HG02678 (cell line): ENCODE measurements at regions not wholly inside any gene's neighbourhood (a gene's known extent, or its start where the extent isn't known, plus 50 kb on each side); places are given as distances from the start of the nearest gene placed in this dataset.
"Not testable (repeated sequence)": the region's sequence is repeated elsewhere in the genome, so short reads cannot be mapped to it uniquely, and the experiment has no call there.

ENCODE experiments used
- ATAC-seq: cut with Tn5 transposase; IDR thresholded peaks from one replicate; pipeline ENCODE4 v1.9.1; 2021; ENCODE audit warnings: mild to moderate bottlenecking, moderate library complexity; ENCODE audit not compliant: unreplicated experiment

DNA sequence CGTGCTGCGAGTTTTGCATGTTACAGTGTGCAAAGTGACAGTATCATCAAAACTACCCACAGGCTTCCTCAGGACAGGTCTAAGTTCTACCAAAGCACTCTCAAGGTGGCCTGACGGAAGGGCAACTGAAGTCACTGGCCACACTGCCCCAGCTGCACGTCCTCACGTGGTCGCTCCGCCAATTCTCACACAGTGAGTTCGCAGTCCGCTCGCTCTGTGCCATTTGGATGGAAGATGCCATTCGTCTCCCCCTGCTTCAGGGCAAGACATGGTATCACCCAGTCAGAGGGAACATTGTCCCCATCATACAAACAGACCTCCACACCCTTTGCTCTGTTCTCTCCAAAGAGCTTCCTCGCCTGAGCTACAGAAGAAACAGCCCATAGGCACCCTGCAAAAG lies 109.6 kb upstream of the COBL start:
- ATAC-seq: no peak

DNA sequence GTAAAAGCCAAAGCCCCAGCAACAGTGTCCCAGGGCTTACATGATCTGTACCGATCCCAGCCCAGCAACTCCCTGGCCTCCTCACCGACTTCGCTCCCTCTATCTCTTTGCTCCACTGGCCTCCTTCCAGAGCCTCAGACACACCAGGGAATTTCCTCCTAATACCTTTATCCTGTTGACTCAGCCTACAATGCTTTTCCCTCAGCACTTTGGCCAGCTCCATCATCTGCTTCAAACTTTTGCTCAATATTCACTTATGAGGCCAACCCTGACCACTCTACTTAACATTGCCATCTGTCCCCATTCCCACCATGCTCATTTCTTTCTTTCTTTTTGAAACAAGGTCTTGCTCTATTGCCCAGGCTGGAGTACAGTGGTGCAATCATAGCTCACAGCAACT lies 93.3 kb upstream of the COBL start:
- ATAC-seq: not testable (repeated sequence)

DNA sequence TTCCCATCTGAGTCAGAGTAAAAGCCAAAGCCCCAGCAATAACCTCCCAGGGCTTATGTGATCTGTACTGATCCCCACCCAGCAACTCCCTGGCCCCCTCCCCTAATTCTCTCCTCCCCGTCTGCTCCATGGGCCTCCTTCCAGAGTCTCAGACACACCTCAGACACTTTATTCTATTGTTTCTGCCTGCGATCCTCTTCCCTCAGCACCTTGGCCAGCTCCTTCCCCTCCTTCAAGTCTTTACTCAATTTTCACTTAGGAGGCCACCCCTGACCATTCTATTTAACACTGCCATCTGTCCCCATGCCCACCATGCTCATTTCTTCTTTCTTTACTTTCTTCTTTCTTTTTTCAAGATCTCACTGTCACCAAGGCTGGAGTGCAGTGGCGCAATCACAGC lies 81.0 kb upstream of the COBL start:
- ATAC-seq: not testable (repeated sequence)

DNA sequence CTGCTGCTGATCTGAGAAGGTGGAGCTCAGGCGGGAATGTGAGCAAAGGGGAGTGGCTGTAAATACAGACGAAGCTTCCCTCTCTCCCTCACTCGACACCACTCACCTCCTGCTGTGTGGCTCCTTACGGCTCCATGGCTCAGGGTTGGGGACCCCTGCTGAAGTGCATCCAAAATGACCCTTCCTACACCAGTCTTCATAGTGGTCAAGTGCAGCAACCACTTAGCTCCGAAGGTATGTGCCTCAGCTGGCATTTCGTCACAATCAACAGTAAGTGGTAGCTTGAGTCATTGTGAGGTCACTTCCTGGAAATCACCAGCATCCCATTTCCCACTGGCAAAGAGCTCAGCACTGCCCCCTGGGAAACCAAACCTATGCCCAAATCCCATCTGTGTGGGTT lies 76.4 kb upstream of the COBL start:
- not testable (repeated sequence) for ATAC-seq

DNA sequence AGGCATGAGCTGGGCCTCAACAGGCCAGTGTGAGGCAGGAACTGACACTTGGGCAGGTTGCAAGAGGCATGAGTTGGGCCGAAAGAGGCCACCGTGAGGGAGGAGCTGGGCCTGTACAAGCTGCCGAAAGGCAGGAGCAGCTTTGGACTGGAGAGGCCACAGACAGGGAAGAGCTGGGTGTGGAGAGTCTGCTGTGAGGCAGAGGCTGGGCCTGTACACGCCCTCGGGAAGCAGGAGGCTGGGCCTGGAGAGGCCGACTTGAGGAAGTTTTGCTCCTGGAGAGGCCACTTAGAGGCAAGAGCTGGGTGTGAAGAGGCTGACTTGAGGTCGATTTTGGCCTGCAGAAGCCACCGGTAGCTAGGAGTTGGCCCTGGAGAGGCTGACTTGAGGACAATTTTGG lies 73.3 kb upstream of the COBL start:
- not testable (repeated sequence) for ATAC-seq

DNA sequence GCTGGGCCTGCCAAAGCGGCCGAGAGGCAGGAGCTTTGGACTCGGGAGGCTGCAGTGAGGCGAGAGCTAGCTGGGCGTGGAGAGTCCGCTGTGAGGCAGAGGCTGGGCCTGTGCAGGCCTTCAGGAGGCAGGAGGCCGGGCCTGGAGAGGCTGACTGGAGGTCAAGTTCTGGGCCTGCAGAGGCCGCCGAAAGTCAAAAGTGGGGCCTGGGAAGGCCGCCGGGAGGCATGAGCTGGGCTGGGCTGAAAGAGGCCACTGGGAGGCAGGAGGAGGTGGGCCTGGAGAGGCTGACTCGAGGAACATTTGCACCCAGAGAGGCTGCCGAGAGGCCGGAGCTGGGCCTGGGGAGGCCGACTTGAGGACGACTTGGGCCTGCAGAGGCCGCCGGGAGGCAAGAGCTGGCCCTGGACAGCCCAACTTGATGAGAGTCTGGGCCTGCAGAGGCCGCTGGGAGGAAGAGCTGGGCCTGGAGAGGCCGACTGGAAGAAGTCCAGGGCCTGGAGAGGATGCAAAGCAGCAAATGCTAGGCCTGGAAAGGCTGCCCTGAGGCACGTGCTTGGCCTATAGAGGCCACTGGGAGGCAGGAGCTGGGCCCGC lies 72.7 kb upstream of the COBL start:
- not testable (repeated sequence) for ATAC-seq

DNA sequence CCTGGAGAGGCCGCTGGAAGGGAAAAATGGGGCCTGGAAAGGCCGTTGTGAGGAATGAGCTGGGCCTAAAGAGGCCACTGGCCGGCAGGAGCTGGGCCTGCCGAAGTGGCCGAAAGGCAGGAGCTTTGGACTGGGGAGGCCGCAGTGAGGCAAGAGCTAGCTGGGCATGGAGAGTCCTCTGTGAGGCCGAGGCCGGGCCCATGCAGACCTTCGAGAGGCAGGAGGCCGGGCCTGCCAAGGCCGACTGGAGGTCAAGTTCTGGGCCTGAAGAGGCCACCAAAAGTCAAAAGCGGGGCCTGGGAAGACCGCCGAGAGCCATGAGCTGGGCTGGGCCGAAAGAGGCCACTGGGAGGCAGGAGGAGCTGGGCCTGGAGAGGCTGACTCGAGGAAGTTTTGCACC lies 71.6 kb upstream of the COBL start:
- ATAC-seq: not testable (repeated sequence)

DNA sequence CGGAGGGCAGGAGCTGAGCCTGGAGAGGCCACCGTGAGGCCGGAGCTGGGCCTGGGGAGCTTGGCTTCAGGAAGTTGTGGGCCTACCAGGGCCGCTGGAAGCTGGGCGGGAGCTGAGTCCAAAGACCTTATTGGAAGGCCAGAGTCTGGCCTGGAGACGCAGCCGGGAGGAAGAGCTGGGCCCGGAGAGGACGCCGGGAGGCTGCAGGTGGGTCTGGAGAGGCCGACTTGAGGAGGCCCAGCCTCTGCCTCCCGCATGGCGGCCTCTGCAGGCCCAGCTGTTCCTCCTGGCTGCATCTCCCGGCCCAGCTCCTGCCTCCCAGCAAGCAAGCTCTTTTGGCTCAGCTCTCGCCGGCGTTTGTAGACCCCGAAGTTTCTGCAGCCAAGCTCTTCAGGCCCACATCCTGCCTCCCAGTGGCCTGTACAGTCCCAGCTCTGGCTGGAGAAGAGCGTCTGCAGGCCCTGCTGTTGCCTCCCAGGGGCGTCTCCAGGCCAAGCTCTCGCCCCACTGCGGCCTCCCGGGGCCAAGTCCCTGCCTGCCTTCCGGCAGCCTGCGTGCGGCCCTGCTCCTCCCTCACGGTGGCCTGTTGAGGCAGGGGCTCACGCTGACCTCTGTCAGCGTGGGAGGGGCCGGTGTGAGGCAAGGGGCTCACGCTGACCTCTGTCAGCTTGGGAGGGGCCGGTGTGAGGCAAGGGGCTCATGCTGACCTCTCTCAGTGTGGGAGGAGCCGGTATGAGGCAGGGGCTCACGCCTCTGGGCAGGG lies 70.4 kb upstream of the COBL start:
- ATAC-seq: not testable (repeated sequence)

DNA sequence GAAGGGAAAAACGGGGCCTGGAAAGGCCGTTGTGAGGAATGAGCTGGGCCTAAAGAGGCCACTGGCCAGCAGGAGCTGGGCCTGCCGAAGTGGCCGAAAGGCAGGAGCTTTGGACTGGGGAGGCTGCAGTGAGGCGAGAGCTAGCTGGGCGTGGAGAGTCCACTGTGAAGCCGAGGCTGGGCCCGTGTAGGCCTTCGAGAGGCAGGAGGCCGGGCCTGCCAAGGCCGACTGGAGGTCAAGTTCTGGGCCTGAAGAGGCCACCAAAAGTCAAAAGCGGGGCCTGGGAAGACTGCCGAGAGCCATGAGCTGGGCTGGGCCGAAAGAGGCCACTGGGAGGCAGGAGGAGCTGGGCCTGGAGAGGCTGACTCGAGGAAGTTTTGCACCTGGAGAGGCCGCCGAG lies 69.6 kb upstream of the COBL start:
- ATAC-seq: not testable (repeated sequence)

DNA sequence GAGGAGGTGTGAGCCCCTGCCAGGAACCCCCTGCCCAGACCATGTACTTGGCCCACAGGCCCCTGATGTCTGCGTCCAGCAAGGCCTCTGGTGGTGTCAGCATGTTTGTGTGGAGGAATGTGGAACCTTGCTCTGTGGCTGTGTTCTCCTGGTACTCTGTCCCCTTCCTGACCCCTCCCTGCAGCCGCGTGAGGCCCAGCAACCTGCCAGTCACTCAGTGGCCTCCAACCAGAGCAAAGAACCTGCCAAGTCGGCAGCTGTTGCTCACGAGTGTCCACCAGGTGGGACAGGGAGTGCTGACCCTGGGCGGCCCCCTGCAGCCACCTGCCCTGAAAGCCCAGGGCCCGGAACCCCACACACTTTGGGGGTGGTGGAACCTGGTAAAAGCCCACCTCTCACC lies 65.6 kb upstream of the COBL start:
- ATAC-seq: not testable (repeated sequence)

DNA sequence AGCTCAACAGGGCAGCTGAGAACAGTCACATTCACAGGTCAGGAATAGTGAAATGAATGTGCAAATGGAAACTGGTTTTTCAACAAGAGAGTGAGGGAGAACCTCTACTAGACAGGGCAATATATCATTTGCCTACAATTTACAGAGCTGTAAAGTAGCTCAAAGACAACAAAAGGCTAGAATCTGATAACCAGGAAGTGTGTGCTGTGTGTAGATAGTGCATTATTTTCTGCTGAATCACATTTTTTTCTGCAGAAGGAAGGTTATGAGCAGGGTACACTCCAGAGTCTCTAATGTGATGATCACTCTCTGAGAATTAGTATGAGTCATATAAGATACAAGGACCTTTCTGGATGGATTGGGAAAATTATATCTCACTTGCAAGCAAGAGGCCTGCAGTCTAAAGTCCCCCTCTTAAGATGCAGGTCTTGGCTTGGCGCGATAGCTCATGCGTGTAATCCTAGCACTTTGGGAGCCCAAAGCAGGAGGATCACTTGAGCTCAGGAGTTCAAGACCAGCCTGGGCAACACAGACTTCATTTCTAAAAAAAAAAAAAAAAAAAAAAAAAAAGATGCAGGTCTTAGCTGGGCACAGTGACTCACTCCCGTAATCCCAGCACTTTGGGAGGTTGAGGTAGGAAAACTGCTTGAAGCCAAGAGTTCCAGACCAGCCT lies 59.9 kb upstream of the COBL start:
- ATAC-seq: no peak

DNA sequence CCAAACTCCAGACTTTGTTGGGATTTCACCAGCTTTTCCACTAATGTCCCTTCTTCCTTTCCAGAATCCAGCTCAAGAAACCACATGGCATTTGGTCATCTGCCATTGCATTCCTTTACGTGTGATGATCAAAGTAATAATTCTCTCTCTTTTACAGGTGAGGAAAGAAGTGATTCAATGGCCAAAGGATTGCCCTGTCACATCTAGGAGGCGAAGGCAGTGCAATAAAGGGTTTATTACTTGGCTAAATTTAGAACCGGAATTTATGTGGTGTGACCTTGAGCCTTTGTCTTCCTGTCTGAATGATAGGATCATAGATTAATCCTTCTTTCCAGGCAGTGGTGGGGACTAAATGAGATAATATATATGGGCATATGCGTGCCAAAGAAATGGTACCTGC lies 58.3 kb upstream of the COBL start:
- ATAC-seq: no peak

DNA sequence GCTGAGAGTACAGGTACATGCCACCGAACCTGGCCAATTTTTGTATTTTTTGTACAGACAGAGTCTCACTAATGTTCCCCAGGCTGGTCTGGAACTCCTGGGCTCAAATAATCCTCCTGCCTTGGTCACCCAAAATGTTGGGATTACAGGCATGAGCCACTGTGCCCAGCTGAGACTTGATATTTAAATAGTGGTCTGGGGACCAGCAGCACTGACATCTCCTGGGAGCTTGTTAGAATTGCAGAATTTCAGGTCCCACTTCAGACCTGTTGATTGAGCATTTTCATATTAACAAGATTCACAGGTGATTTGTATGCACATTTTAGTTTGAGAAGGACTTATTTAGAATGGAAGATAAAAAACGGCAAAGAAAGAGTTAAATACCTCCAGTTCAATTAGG lies 57.0 kb upstream of the COBL start:
- not testable (repeated sequence) for ATAC-seq

DNA sequence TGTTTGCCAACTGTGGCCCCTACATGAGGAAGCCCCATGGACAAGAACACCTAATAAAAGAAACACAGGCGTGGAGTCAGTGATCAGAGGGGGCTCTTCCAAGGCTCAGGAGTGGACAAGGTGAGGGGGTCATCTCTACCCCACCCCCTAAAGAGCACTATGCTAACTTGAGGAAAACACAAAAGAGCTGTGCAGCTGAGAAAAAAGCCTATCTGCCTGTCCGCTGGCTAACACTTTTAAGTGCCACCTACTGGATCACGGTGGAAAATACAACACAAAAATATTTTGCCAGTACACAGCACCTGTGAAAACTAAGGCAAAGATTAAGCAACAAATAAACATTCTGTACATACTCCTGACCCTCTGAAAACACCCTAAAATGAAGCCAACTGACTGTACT lies 53.1 kb upstream of the COBL start:
- peak; percentile 58 for ATAC-seq

DNA sequence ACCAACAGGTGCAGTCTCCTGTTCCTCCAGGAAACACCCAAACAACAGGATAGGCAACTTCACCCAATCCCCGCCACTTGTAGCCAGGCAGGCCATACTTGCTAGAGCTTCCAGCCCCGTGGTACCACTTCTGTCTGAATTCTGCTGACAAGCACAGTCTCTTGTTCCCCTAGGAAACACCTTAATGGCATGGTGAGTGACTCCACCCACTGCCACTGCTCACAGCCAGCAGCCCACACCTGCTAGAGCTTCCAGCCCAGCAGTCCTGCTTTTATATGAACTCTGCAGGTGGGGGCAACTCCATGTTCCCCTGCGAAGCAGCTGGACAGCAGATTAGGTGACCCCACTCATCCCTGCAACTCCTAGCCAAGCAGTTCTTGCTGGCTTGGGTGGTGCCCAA lies 52.6 kb upstream of the COBL start:
- not testable (repeated sequence) for ATAC-seq

DNA sequence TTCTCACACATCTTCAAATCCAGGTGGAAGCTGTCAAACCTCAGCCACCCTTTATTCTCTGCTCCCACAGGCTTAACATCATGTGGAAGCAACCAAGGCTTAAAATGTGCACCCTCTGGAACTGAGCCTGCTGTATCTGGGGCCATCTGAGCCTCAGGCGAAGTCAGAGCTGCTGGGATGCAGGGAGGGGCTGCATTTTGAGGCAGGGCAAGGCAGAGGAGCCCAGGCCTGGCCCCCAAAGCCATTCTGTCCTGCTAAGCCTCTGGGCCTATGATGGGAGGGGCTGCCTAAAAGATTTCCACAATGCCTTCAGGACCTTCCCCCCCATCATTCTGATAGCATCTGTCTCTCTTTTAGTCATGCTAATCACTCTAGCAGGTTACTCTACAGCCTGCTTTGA lies 51.7 kb upstream of the COBL start:
- ATAC-seq: no peak

DNA sequence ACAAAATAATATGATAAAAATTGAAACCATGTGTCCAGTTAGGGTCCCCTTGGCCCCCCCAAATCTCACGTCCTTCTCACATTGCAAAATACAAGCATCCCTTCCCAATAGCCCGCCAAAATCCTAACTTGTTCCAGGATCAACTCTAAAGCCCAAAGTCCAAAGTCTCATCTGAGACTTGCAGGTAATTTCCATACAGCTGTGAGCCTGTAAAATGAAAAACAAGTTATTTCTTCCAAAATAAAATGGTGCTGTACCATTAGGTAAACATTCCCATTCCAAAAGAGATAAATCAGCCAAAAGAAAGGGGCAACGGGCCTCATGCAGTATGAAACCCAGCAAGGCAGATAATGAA lies 51.0 kb upstream of the COBL start:
- ATAC-seq: no peak

DNA sequence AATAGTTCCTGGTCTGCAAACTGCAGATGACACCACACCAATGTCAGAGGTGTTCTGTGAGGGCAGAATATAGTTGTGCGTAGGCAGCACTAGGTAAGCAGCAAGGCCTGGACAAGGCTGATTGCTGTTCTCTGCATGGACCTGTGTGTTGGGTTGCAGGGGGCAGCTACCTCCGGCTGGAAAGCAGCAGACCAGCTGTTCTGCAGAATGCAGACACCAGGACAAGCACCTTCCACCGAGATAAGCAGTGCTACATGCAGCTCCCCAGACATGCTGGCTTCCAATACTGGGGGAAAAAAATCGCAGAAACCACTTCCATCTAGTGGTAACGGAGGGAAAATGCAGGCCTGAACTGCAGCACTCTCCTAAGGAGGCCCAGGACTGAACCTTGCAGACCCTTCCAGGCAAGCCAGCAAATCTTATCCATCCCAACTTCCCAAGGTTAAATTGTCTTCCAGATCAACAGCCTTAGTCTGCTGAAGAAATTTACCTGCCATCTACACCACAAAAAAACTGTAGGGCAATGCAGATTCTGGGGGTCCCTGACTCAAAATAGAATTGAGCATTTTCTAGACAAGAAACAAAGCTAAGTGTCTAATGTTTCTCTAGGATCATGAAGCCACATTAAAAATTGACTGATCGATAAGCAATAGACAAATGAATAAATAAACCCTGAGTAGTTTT lies 50.5 kb upstream of the COBL start:
- peak; percentile 64 for ATAC-seq
